ENCODE measurements at regions not wholly inside any gene's neighbourhood (a gene's known extent, or its start where the extent isn't known, plus 50 kb on each side); places are given as distances from the start of the nearest gene placed in this dataset.

- TF ChIP-seq POLR2A (IDR thresholded peaks at IDR 0.05) (no peak), CTCF (IDR thresholded peaks at IDR 0.05) (no peak), POLR2AphosphoS5 (IDR thresholded peaks at IDR 0.05) (no peak)
Measured at GRCh38 chr10:21056461-21056860, 159.3 kb upstream of the NEBL start.

Data from breast epithelium (tissue), 3 donors.